Parathyroid adenoma (tissue), 2 donors: ENCODE measurements at regions not wholly inside any gene's neighbourhood (a gene's known extent, or its start where the extent isn't known, plus 50 kb on each side); places are given as distances from the start of the nearest gene placed in this dataset.

Experiments
- H2AFZ ChIP-seq: fragments of 300-600 bp; sonication (generic); one replicate; pipeline ENCODE4 v1.7.0; 2017; ENCODE audit warnings: antibody characterized with exemption, mild to moderate bottlenecking
- H3K27ac ChIP-seq: fragments of 300-600 bp; sonication (generic); one replicate; pipeline ENCODE4 v1.7.0; 2017
- H3K27me3 ChIP-seq: fragments of 300-600 bp; sonication (generic); one replicate; pipeline ENCODE4 v1.7.0; 2017; ENCODE audit warnings: low read length; ENCODE audit not compliant: control insufficient read depth, insufficient read depth
- H3K36me3 ChIP-seq: fragments of 300-600 bp; sonication (generic); one replicate; pipeline ENCODE4 v1.7.0; 2017; ENCODE audit warnings: low read length; ENCODE audit not compliant: control insufficient read depth, insufficient read depth
- H3K4me1 ChIP-seq: fragments of 300-600 bp; sonication (generic); one replicate; pipeline ENCODE4 v1.7.0; 2017; ENCODE audit warnings: control low read depth
- H3K4me2 ChIP-seq: fragments of 300-600 bp; sonication (generic); one replicate; pipeline ENCODE4 v1.7.0; 2017; ENCODE audit warnings: low read length
- H3K4me3 ChIP-seq: fragments of 300-600 bp; sonication (generic); one replicate; pipeline ENCODE4 v1.7.0; 2017; ENCODE audit warnings: low read depth, low read length
- H3K79me2 ChIP-seq: fragments of 300-600 bp; sonication (generic); one replicate; pipeline ENCODE4 v1.7.0; 2017; ENCODE audit warnings: control low read depth
- H3K9ac ChIP-seq: fragments of 300-600 bp; sonication (generic); one replicate; pipeline ENCODE4 v1.7.0; 2017; ENCODE audit warnings: mild to moderate bottlenecking
- H3K9me3 ChIP-seq: fragments of 300-600 bp; sonication (generic); one replicate; pipeline ENCODE4 v1.7.0; 2017; ENCODE audit warnings: low read length; ENCODE audit not compliant: control insufficient read depth
- CTCF ChIP-seq: fragments of 300-600 bp; sonication (generic); IDR thresholded peaks from one replicate; pipeline ENCODE4 v1.7.0; 2017; ENCODE audit warnings: antibody characterized with exemption, mild to moderate bottlenecking
- donor health status: primary hyperparathyroidism.

GRCh38 chr5:71892641-71893365 is 173.7 kb downstream of the CARTPT start:
- Histone ChIP-seq H2AFZ (no peak overlapping the region), H3K4me2 (no peak overlapping the region), H3K4me3 (no peak overlapping the region), H3K27me3 (no peaks in the 10 kb centered on the region), H3K27ac (no peak overlapping the region), H3K36me3 (no peaks in the 10 kb centered on the region), H3K9me3 (no peaks in the 10 kb centered on the region), H3K79me2 (no peaks in the 10 kb centered on the region), H3K4me1 (no peaks in the 10 kb centered on the region), H3K9ac (no peak overlapping the region)
- no peak for TF ChIP-seq CTCF

DNA sequence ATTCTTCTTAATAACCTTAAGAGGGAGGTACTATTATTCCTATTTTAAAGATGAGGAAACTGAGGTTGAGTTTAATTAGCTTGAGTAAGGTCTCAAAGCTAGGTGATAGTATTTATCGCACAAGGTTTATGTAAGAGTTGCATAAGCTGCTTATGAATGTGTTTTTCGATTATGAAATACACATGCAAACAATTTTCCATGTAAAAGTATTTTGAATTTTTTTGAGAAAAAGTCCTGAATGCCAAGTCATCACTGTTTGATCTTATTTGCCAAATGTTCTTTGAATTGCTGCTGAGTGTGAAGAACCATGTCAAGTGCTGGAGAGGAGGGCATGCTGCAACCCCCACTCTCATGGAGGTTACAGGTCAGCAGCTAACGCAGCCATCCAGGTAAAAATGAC is 174.4 kb downstream of the CARTPT start:
- H3K9ac ChIP-seq = no peak overlapping the region
- no peak overlapping the region for H3K4me2 ChIP-seq
- no peak overlapping the region for H3K4me3 ChIP-seq
- H3K4me1 ChIP-seq = no peaks in the 10 kb centered on the region
- H2AFZ ChIP-seq = no peak overlapping the region
- no peak for TF ChIP-seq CTCF
- no peaks in the 10 kb centered on the region for H3K9me3 ChIP-seq
- no peaks in the 10 kb centered on the region for H3K79me2 ChIP-seq
- H3K27me3 ChIP-seq = no peaks in the 10 kb centered on the region
- no peaks in the 10 kb centered on the region for H3K36me3 ChIP-seq
- no peak overlapping the region for H3K27ac ChIP-seq

GRCh38 chr5:71894091-71894490 is 175.0 kb downstream of the CARTPT start:
- Histone ChIP-seq H3K9ac (no peak overlapping the region), H3K4me3 (no peak overlapping the region), H3K9me3 (no peaks in the 10 kb centered on the region), H3K4me2 (no peak overlapping the region), H3K36me3 (no peaks in the 10 kb centered on the region), H3K27ac (no peak overlapping the region), H3K27me3 (no peaks in the 10 kb centered on the region), H3K4me1 (no peaks in the 10 kb centered on the region), H3K79me2 (no peaks in the 10 kb centered on the region), H2AFZ (no peak overlapping the region)
- TF ChIP-seq CTCF = no peak

DNA sequence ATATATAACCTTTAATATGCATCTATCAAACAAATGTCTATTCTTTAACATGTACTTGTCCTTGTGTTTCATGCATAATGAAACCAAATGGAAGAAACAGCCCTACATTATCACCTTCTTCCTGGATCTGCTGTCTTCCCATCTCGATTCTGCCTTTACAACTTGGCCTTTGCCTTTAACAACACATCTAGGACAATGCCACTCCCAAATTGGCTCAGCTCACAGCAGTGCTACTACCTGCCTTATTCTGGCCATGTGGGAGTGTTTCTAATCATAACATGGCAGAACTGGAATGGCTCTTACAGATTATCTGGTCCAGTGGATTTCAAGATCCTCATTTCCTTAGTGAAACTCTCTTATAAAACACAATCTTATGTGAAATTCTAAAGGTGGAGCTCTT is 176.5 kb downstream of the CARTPT start:
- H3K27me3 ChIP-seq = no peaks in the 10 kb centered on the region
- H3K9me3 ChIP-seq = no peaks in the 10 kb centered on the region
- no peak overlapping the region for H3K9ac ChIP-seq
- no peaks in the 10 kb centered on the region for H3K4me1 ChIP-seq
- no peak overlapping the region for H2AFZ ChIP-seq
- no peak overlapping the region for H3K4me2 ChIP-seq
- H3K36me3 ChIP-seq = no peaks in the 10 kb centered on the region
- no peak for TF ChIP-seq CTCF
- no peak overlapping the region for H3K4me3 ChIP-seq
- no peaks in the 10 kb centered on the region for H3K79me2 ChIP-seq
- no peak overlapping the region for H3K27ac ChIP-seq

DNA sequence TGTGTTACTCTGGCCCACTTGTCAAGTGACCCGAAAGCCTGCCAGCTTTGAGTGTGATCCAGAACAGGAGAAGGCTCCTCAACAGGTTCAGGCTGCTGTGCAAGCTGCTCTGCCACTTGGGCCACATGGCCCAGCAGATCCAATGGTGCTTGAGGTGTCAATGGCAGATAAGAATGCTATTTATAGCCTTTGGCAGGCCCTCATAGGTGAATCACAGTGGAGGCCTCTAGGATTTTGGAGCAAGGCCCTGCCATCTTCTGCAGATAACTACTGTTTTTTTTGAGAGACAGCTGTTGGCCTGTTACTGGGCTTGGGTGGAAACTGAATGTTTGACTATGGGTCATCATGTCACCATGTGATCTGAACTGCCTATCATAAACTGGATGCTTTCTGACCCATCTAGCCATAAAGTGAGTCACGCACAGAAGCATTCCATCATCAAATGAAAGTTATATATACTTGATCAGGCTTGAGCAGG is 180.8 kb downstream of the CARTPT start:
- Histone ChIP-seq H3K9ac (no peak overlapping the region), H3K9me3 (no peaks in the 10 kb centered on the region), H3K4me3 (no peak overlapping the region), H3K27ac (no peak overlapping the region), H3K4me2 (no peak overlapping the region), H2AFZ (no peak overlapping the region), H3K27me3 (no peaks in the 10 kb centered on the region), H3K4me1 (no peaks in the 10 kb centered on the region), H3K79me2 (no peaks in the 10 kb centered on the region), H3K36me3 (no peaks in the 10 kb centered on the region)
- TF ChIP-seq CTCF = no peak
